ENCODE measurements at regions not wholly inside any gene's neighbourhood (a gene's known extent, or its start where the extent isn't known, plus 50 kb on each side); places are given as distances from the start of the nearest gene placed in this dataset.
A peak's percentile ranks its signal among the peaks of the same experiment; 100 is the strongest.
"Not testable (repeated sequence)": the region's sequence is repeated elsewhere in the genome, so short reads cannot be mapped to it uniquely, and the experiment has no call there.

DNA sequence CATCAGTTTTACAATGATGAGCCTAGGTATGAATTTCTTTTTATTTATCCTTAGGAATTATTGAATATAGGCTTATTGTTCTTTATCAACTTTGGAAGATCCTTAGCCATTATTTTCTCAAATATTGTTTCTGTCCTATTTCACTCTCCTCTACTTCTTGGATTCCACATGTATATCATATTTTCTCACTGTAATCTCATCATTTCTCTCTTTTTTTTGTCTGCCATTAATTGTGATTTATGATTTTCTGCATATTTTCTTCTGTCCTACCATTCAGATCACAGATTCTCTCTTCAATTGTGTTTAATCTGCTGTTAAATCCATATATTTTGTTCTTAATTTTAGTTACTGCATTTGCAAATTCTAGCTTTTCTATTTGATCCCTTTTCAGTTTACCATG is 139.8 kb downstream of the ARRDC3 start:
- no peak for DNase-seq (ENCODE audit: low read depth)

GRCh38 chr5:91241460-91241859 is 141.7 kb downstream of the ARRDC3 start:
- not testable (repeated sequence) for DNase-seq (ENCODE audit: low read depth)

DNA sequence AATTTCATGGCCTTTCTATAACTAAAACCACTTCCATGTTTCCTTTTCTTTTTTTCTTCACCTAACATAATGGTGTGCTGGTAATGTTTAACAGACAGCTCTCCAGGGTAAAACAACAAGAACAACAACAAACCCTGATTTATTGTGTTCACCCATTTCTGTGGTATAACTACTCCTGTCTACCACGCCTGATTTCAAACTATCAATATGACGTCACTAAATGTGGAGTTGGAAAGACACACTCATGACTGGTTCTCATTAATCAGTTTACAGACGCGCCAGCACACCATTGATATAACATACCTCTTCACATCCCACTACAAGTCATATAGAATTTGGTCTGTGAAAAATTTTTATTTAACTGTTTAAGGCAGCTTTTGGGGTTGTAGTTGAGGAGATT is 142.9 kb downstream of the ARRDC3 start:
- no peak for DNase-seq (ENCODE audit: low read depth)

- DNase-seq (ENCODE audit: low read depth): no peak
These were observed 147.8 kb downstream of the ARRDC3 start for GRCh38 chr5:91235271-91235694.

DNA sequence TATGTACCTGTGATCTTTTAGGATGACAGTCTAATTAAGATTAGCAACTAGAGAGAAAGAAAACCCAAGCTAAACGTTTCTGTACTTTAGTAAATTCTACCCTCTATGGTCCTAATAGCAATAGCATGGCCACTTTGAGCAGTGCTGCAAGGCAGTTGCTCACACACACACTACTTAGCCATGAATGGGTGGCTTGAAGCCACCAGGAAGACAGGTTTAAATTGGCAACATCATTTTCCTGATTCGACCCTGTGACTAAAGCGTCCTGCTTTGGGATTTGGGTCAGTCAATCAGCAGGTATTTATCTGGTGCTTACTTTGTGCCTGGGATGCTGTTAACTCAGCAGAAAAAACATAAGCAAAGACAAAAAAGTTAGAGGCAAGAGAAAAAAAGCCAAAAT is 150.6 kb downstream of the ARRDC3 start:
- DNase-seq (ENCODE audit: low read depth): no peak

- DNase-seq (ENCODE audit: low read depth): no peak
These were observed 153.9 kb downstream of the ARRDC3 start for GRCh38 chr5:91229031-91229727.

GRCh38 chr5:91228188-91228587 is 154.9 kb downstream of the ARRDC3 start:
- DNase-seq (ENCODE audit: low read depth): no peak

DNA sequence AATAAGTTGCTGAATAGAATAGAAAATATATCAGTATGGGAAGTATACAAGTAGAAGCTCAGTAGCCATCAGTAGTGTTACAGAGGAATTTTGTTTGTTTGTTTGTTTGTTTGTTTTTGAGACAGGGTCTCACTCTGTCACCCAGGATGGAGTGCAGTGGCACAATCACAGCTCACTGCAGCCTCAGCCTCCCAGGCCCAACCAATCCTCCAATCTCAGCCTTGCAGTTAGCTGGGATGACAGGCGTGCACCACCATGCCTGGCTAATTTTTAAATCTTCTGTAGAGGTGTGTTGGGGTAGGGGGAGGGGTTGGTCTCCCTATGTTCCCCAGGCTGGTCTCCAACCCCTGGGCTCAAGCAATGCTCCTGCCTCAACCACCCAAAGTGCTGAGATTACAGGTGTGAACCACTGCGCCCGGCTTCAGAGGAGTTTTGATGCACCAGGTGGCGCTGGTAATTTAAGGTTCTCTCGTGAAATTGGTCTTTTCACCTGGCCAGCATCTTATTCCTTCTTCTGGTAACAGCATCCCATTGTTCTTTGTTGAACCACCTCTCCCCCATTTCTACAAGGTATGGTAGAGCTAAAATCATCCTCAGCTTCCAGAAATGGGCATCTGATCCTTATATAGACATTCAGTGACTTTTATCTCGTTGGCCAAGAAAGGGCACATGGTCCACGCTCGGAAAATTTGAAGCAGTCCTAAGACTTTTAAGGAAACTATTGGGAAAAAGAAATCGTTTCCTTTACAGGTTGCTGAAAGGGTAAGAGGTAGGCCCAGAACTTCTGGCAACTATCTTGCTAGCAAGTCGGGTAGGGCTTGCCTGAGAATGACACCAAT is 157.1 kb downstream of the ARRDC3 start:
- DNase-seq (ENCODE audit: low read depth): peak; percentile 40

DNA sequence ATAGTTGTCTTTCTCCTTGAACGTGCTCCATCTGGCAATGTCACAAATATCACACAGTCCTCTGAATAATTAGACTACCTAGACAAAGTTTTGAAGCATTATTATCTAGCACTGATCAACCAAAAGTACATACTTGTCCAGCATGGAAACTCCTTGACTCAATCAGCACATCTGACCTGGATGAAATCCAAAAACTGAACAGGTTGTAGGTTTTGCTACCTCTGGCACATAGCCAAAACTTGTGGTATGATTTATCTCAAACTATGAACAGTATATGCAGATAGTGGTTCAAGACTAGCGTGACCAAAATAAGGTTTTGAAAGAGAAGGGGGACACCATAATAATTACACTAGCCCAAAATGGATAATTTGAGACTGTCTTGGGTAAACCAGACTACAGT is 158.1 kb downstream of the ARRDC3 start:
- no peak for DNase-seq (ENCODE audit: low read depth)

GRCh38 chr5:91224456-91224855 is 158.7 kb downstream of the ARRDC3 start:
- DNase-seq (ENCODE audit: low read depth): no peak

DNA sequence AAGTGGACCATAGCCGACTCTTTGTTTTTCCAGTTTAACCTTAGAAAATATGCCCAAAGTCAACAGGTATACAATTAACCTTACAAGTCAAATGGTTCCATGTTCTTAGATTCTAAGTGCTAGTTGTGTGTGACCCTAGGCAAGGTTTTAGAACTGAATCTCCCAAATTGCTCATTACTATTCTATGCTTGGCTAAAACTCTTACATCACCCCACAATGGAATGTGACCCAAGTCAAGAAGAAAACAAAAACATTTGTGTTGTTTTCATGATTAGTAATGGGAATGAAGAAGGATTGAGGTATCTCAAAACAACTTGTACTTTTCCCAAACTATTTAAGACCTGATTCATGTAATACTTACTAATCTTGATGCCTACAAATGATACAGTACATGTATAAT is 159.2 kb downstream of the ARRDC3 start:
- no peak for DNase-seq (ENCODE audit: low read depth)

DNA sequence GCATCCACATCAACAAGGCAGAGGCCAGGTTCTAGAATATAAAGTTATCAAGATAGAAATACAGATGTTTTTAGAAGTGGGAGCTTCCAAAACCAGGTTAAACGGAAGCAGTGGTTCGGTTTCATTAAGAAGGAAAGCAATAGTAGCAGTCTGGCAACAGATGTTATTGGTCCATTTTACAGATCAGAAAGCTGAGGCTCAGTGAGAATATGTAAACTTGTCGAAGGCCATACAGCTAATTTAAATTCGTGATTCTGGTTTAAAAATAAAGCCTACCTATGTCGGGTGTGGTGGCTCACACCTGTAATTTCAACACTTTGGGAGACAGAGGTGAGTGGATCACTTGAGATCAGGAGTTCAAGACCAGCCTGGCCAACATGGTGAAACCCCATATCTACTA is 160.6 kb downstream of the ARRDC3 start:
- no peak for DNase-seq (ENCODE audit: low read depth)

- no peak for DNase-seq (ENCODE audit: low read depth)
These were observed 161.2 kb downstream of the ARRDC3 start for GRCh38 chr5:91221917-91222316.

DNA sequence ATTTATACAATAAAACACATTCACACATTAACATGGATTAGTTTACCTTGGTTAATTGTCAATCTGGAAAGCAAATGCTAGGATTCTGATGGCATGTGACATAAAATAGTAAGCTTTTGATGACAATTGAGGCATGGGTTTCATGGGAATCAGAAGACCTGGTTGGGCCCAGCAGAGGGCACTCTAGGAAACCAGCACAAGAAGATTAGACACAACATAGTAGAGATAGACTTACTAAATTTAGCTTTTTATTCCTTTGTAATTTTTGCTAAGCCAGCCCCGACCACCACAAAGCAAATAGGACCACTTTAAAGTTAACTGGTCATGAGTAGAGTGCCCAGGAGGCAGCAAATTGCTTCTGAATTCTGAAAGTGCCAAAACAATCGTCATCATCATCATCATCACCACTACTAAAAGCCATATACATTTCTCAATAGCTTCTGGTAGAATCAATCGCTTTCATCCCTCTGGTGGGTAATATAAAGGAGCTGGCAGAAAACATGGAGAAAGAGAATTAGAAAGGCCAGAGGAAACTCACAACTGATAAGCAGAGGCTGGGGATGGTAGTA is 163.2 kb downstream of the ARRDC3 start:
- no peak for DNase-seq (ENCODE audit: low read depth)

DNA sequence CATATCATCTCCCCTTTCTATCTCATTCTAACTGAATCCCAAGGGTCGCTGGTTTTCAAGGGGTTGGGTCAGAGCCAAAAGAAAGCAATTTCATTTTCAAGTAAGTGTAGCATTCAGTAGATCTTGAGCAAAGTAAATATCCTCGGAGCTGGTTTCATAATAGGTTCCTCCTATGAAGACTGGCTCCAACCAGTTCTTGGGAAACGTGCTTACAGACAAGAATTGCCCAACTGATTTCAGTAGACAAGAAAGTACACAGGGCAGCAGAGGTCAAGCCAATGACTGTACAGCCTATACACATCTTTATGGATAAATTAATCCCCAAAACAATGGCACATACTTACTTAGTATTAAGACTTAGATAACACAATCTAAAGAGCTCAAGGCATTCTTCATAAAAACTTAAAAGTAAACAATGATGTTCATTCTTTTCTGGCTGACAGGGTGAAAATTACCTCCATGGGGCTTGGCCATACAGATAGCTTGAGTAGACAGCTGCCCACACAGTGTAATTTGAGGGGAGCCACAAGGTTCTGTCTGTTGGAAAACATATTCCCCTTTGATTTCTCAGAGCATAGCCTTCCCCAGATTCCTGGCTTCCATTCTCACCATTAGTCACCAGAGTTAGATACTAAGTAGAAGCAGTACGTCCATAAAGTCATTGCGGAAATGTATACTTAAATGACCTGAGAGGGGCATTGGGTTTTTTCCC is 163.9 kb downstream of the ARRDC3 start:
- no peak for DNase-seq (ENCODE audit: low read depth)

GRCh38 chr5:91217859-91218258 is 165.3 kb downstream of the ARRDC3 start:
- DNase-seq (ENCODE audit: low read depth): no peak

DNA sequence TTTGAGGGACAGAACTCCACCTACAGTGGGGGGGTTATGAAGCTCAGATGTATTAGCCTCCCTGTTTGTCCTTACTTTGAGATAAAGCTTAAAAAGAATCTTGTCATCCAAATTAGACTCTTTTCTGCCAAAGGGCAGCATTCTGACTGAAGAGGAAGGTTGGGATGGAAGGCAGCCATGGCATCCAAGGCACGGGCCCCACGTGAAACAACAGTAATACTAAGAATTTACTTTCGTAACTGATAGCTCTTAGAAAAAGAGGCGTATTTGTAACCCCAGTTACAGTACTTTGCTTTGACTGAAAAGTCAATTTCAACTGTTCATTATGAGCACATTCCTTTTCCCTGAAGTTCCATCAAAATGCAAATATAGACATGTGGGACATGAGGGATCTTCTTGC is 168.5 kb downstream of the ARRDC3 start:
- DNase-seq (ENCODE audit: low read depth): no peak

All from activated T-helper 9 cell treated with anti-CD3 and anti-CD28 coated beads, Interleukin-2, amount 50 U/mL, for 16 hours (primary cell).